HEK293 (cell line): ENCODE measurements at regions not wholly inside any gene's neighbourhood (a gene's known extent, or its start where the extent isn't known, plus 50 kb on each side); places are given as distances from the start of the nearest gene placed in this dataset.
A peak's percentile ranks its signal among the peaks of the same experiment; 100 is the strongest.
"Not testable (repeated sequence)": the region's sequence is repeated elsewhere in the genome, so short reads cannot be mapped to it uniquely, and the experiment has no call there.

Experiments used
- CTCF ChIA-PET: fragments of 350-600 bp; formaldehyde crosslinking; extraction: SDS; loops from one replicate; lab custom pipeline; 2021; ENCODE audit warnings: antibody characterized with exemption; lab: Yijun Ruan, JAX
- POLR2A ChIA-PET: fragments of 300-600 bp; formaldehyde crosslinking; extraction: SDS; loops from one replicate; lab custom pipeline; 2020; ENCODE audit warnings: antibody characterized with exemption, inconsistent platforms; lab: Yijun Ruan, JAX
- H3K27ac ChIP-seq: fragments of 200-500 bp; sonication (Bioruptor generic); 2 replicates; pipeline ENCODE4 v1.5.1; 2014; ENCODE audit warnings: low read depth, low read length, control low read depth, inconsistent platforms; ENCODE audit errors: extremely low read depth
- H3K36me3 ChIP-seq, 2 experiments: fragments of 200-500 bp in 1 of 2; sonication (Bioruptor generic) in 1 of 2; 1 replicate in 1 of 2; 2 replicates in 1 of 2; pipeline ENCODE4 v1.5.1; 2014 to 2017; ENCODE audit warnings: inconsistent platforms in 2 of 2, low read length in 2 of 2; ENCODE audit not compliant: control insufficient read depth in 2 of 2, insufficient read depth in 1 of 2
- H3K4me1 ChIP-seq: fragments of 200-500 bp; sonication (Bioruptor generic); 2 replicates; pipeline ENCODE4 v1.5.1; 2014; ENCODE audit warnings: mild to moderate bottlenecking, low read length, inconsistent platforms; ENCODE audit not compliant: control insufficient read depth, insufficient read depth
- H3K4me3 ChIP-seq: 2 replicates; pipeline ENCODE4 v1.5.1; 2011; ENCODE audit warnings: low read depth, mild to moderate bottlenecking, control low read depth, low read length, moderate library complexity
- H3K9me3 ChIP-seq: fragments of 200-500 bp; sonication (Bioruptor generic); 2 replicates; pipeline ENCODE4 v1.5.1; 2014; ENCODE audit warnings: low read depth, low read length, inconsistent platforms; ENCODE audit not compliant: control insufficient read depth, insufficient read depth
- KLF7 ChIP-seq: fragments of 450-650 bp; formaldehyde crosslinking; IDR thresholded peaks from 2 replicates; pipeline ENCODE4 v1.5.1; 2016; ENCODE audit warnings: missing biosample characterization, missing genetic modification characterization, borderline replicate concordance
- KLF8 ChIP-seq: fragments of 450-650 bp; formaldehyde crosslinking; IDR thresholded peaks from 2 replicates; pipeline ENCODE4 v1.5.1; 2016; ENCODE audit warnings: missing biosample characterization, missing genetic modification characterization
- MEIS1 ChIP-seq: sonication (generic); formaldehyde crosslinking; IDR thresholded peaks from 2 replicates; pipeline ENCODE4 v1.8.1; 2022; ENCODE audit warnings: missing genetic modification reagents, mild to moderate bottlenecking, borderline replicate concordance
- REPIN1 ChIP-seq: fragments of 450-650 bp; formaldehyde crosslinking; IDR thresholded peaks from 2 replicates; pipeline ENCODE4 v1.5.1; 2017; ENCODE audit warnings: missing biosample characterization, missing genetic modification characterization, low read depth
- SCRT2 ChIP-seq: fragments of 450-650 bp; formaldehyde crosslinking; IDR thresholded peaks from 2 replicates; pipeline ENCODE4 v1.5.1; 2016; ENCODE audit warnings: missing biosample characterization, missing genetic modification characterization
- SP2 ChIP-seq: fragments of 450-650 bp; formaldehyde crosslinking; IDR thresholded peaks from 2 replicates; pipeline ENCODE4 v1.5.1; 2016; ENCODE audit warnings: missing biosample characterization, missing genetic modification characterization
- ZNF10 ChIP-seq: fragments of 450-650 bp; formaldehyde crosslinking; IDR thresholded peaks from 2 replicates; pipeline ENCODE4 v1.5.1; 2017; ENCODE audit warnings: missing biosample characterization, missing genetic modification characterization
- ZNF174 ChIP-seq: fragments of 450-650 bp; formaldehyde crosslinking; IDR thresholded peaks from 2 replicates; pipeline ENCODE4 v1.5.0; 2017; ENCODE audit warnings: missing biosample characterization, mild to moderate bottlenecking, missing genetic modification characterization
- ZNF23 ChIP-seq: fragments of 450-650 bp; formaldehyde crosslinking; IDR thresholded peaks from 2 replicates; pipeline ENCODE4 v1.5.1; 2016; ENCODE audit warnings: missing biosample characterization, missing genetic modification characterization, borderline replicate concordance
- ZNF341 ChIP-seq: fragments of 450-650 bp; formaldehyde crosslinking; IDR thresholded peaks from 2 replicates; pipeline ENCODE4; 2016; ENCODE audit warnings: low read depth, missing biosample characterization, missing genetic modification characterization
- ZNF585B ChIP-seq: fragments of 450-650 bp; formaldehyde crosslinking; IDR thresholded peaks from 2 replicates; pipeline ENCODE4 v1.5.1; 2016; ENCODE audit warnings: missing biosample characterization, missing genetic modification characterization
- ZNF610 ChIP-seq: fragments of 450-650 bp; formaldehyde crosslinking; IDR thresholded peaks from 2 replicates; pipeline ENCODE4 v1.5.1; 2016; ENCODE audit warnings: missing biosample characterization, missing genetic modification characterization, borderline replicate concordance
- ZNF621 ChIP-seq: fragments of 450-650 bp; formaldehyde crosslinking; IDR thresholded peaks from 2 replicates; pipeline ENCODE4 v1.5.1; 2017; ENCODE audit warnings: missing biosample characterization, missing genetic modification characterization
- ZNF629 ChIP-seq: fragments of 450-650 bp; formaldehyde crosslinking; IDR thresholded peaks from 2 replicates; pipeline ENCODE4 v1.5.1; 2017; ENCODE audit warnings: missing biosample characterization, missing genetic modification characterization
- ZNF670 ChIP-seq: fragments of 450-650 bp; formaldehyde crosslinking; IDR thresholded peaks from 2 replicates; pipeline ENCODE4 v1.5.1; 2016; ENCODE audit warnings: missing biosample characterization, missing genetic modification characterization, low read depth
- TF ChIP-seq, protein P1 (sequence below): fragments of 450-650 bp; formaldehyde crosslinking; IDR thresholded peaks from 2 replicates; pipeline ENCODE4 v1.5.1; 2016; ENCODE audit warnings: missing biosample characterization, missing genetic modification characterization
- TF ChIP-seq, protein P2 (sequence below): fragments of 450-650 bp; formaldehyde crosslinking; IDR thresholded peaks from 2 replicates; pipeline ENCODE4 v1.5.1; 2016; ENCODE audit warnings: missing biosample characterization, missing genetic modification characterization
- TF ChIP-seq, protein P3 (sequence below): fragments of 450-650 bp; formaldehyde crosslinking; IDR thresholded peaks from 2 replicates; pipeline ENCODE4 v1.5.1; 2016; ENCODE audit warnings: missing biosample characterization, missing genetic modification characterization
- TF ChIP-seq, protein P4 (sequence below): fragments of 450-650 bp; formaldehyde crosslinking; IDR thresholded peaks from 2 replicates; pipeline ENCODE4 v1.5.1; 2016; ENCODE audit warnings: missing biosample characterization, missing genetic modification characterization

DNA sequence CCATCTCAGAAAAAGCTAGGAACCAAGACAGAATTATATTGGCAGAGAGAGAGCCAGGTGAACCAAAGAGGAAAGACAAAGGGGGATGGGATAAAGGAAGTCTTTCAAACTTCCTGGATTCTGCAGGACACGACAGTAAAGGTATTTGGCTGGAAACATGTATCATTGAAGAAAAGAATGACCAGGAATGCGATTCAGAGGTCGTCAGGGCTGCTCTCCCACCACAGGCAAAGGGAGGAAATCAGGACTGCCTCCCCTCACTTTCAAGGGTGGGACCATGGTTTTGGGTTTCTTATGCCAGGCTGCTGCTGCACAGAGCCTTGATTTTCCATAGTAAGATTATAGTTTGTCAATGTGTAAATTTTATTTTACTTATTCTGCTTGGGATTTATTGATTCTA lies 848.8 kb downstream of the BRINP3 start (continued):
- no peak for TF ChIP-seq ZNF670 (tag by site-specific recombination)

DNA sequence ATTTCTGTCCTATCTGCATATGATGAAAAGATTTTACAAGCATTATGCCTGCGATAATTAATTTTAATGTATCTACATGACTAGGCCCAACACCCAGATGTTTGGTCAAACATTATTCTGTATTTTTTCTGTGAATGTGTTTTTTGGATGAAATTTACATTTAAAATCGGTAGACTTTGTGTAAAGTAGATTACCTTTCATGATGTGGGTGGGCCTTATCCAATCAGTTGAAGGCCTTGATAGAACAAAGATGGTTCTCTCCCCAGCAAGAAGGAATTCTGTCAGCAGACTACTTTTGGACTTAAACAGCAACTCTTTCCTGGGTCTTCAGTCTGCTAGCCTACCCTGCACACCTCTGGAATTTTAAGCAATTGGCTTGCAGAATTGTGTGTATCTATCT lies 844.0 kb downstream of the BRINP3 start:
- POLR2A ChIA-PET: no interaction called here

DNA sequence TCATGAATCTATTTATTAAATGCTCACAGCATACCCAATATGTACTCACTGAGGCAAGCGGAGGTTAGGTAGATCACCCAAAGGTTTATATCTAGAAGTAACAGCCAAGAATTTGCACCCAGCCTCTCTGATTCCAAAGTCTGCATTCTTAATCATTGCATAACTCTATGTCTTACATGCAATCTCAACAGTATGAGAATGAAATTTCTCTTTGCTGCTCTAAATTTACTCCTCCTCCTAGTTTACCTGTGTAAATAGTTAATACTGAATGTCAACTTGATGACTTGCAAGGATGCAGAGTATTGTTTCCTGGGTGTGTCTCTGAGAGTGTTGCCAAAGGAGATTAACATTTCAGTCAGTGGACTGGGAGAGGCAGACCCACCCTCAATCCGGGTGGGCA lies 840.6 kb downstream of the BRINP3 start:
- no peak overlapping the region for H3K27ac ChIP-seq
- H3K4me3 ChIP-seq: no peak overlapping the region
- no peak for TF ChIP-seq SCRT2
- TF ChIP-seq ZNF621: no peak
- TF ChIP-seq, protein P1, sequence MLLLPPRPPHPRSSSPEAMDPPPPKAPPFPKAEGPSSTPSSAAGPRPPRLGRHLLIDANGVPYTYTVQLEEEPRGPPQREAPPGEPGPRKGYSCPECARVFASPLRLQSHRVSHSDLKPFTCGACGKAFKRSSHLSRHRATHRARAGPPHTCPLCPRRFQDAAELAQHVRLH (tag by site-specific recombination): no peak
- H3K4me1 ChIP-seq: no peaks in the 10 kb centered on the region
- POLR2A ChIA-PET: no interaction called here
- H3K36me3 ChIP-seq: no peaks in the 10 kb centered on the region
- CTCF ChIA-PET: no interaction called here
- no peaks in the 10 kb centered on the region for H3K9me3 ChIP-seq

More for the DNA sequence above, 844.0 kb downstream of the BRINP3 start:
- Histone ChIP-seq H3K4me1 (no peaks in the 10 kb centered on the region), H3K27ac (no peak overlapping the region), H3K9me3 (no peaks in the 10 kb centered on the region)
- CTCF ChIA-PET: no interaction called here
- TF ChIP-seq ZNF629 (tag by site-specific recombination) (no peak), ZNF10 (tag by site-specific recombination) (peak; percentile 71; the same call in 1 of the 2 replicates)
- TF ChIP-seq, all 188 proteins: peak for 1
- H3K4me3 ChIP-seq: no peak overlapping the region
- no peaks in the 10 kb centered on the region for H3K36me3 ChIP-seq

DNA sequence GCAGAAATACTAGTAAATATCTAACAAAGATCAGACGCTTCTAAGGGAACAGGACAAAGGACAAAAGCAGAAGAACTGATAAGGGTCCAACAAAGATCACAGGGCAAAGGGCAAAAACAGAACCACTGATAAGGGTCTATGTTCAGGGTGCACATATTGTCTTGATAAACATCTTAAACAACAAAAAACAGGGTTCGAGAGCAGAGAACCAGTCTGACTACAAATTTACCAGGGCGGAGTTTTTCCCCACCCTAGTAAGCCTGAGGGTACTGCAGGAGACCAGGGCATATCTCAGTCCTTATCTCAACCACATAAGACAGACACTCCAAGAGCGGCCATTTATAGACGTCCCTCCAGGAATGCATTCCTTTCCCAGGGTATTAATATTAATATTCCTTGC lies 833.5 kb downstream of the BRINP3 start:
- CTCF ChIA-PET, H3K4me3 ChIP-seq, H3K27ac ChIP-seq, H3K36me3 ChIP-seq, H3K9me3 ChIP-seq, POLR2A ChIA-PET, H3K4me1 ChIP-seq: not testable (repeated sequence)

DNA sequence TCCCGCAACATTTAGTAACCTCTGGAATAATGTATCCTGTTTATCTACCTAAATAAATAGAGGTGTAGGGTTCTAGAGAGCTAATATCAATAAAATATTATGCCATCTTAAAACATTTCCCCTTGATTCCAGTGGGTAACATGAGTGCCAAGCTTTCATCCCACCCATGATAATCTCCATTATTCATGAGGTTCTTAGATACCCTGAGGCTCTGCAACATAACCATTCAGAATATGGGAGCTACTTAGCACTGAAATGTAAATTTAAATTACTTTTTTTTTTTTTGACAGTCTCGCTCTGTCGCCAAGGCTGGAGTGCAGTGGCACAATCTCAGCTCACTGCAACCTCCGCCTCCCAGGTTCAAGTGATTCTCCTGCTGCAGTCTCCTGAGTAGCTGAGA lies 832.7 kb downstream of the BRINP3 start:
- ChIA-PET POLR2A (no interaction called here), CTCF (no interaction called here)
- no peak overlapping the region for H3K27ac ChIP-seq
- no peaks in the 10 kb centered on the region for H3K9me3 ChIP-seq
- no peak overlapping the region for H3K4me3 ChIP-seq
- no peak for TF ChIP-seq ZNF23 (tag by site-specific recombination)
- no peaks in the 10 kb centered on the region for H3K4me1 ChIP-seq
- no peaks in the 10 kb centered on the region for H3K36me3 ChIP-seq

DNA sequence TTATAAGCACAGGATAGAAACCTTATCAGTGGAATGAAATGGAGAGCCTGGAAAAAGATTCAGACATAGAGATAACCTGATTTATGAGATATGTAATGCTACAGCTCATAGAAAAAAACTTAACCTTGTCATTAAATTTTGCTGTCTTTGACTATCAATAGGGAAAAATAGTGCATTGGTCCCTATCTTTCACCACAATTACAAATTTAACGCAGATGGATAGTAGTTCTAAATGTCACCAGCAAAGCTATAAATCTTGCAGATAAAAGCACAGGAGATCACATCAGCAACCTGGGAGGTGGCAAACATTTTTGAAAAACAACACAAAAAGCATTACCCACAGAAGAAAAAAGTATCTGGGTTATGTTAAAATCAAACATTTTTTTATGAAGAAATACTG lies 831.6 kb downstream of the BRINP3 start:
- H3K4me3 ChIP-seq: no peak overlapping the region
- CTCF ChIA-PET: interaction anchor here (0.7 kb wide), 1 partner anchor 866 kb away, joined by 3 read pairs; no protein-coding TSS in a partner anchor
- H3K9me3 ChIP-seq: no peaks in the 10 kb centered on the region
- no peaks in the 10 kb centered on the region for H3K4me1 ChIP-seq
- no peak overlapping the region for H3K27ac ChIP-seq
- H3K36me3 ChIP-seq: no peaks in the 10 kb centered on the region
- POLR2A ChIA-PET: no interaction called here
- TF ChIP-seq, protein P1 (tag by site-specific recombination): no peak
- TF ChIP-seq, protein P2, sequence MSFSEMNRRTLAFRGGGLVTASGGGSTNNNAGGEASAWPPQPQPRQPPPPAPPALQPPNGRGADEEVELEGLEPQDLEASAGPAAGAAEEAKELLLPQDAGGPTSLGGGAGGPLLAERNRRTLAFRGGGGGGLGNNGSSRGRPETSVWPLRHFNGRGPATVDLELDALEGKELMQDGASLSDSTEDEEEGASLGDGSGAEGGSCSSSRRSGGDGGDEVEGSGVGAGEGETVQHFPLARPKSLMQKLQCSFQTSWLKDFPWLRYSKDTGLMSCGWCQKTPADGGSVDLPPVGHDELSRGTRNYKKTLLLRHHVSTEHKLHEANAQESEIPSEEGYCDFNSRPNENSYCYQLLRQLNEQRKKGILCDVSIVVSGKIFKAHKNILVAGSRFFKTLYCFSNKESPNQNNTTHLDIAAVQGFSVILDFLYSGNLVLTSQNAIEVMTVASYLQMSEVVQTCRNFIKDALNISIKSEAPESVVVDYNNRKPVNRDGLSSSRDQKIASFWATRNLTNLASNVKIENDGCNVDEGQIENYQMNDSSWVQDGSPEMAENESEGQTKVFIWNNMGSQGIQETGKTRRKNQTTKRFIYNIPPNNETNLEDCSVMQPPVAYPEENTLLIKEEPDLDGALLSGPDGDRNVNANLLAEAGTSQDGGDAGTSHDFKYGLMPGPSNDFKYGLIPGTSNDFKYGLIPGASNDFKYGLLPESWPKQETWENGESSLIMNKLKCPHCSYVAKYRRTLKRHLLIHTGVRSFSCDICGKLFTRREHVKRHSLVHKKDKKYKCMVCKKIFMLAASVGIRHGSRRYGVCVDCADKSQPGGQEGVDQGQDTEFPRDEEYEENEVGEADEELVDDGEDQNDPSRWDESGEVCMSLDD (tag by site-specific recombination): no peak
- no peak for TF ChIP-seq KLF7 (tag by site-specific recombination)
- TF ChIP-seq ZNF174 (tag by site-specific recombination): no peak
- no peak for TF ChIP-seq MEIS1 (CRISPR knock-in tag)
- TF ChIP-seq KLF8 (tag by site-specific recombination): no peak
- TF ChIP-seq SP2: no peak
- TF ChIP-seq ZNF610: no peak
- no peak for TF ChIP-seq REPIN1 (tag by site-specific recombination)
- TF ChIP-seq, protein P3, sequence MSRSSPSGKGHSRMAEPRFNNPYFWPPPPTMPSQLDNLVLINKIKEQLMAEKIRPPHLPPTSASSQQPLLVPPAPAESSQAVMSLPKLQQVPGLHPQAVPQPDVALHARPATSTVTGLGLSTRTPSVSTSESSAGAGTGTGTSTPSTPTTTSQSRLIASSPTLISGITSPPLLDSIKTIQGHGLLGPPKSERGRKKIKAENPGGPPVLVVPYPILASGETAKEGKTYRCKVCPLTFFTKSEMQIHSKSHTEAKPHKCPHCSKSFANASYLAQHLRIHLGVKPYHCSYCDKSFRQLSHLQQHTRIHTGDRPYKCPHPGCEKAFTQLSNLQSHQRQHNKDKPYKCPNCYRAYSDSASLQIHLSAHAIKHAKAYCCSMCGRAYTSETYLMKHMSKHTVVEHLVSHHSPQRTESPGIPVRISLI (tag by site-specific recombination): no peak
- no peak for TF ChIP-seq ZNF341 (tag by site-specific recombination)
- TF ChIP-seq, protein P4, sequence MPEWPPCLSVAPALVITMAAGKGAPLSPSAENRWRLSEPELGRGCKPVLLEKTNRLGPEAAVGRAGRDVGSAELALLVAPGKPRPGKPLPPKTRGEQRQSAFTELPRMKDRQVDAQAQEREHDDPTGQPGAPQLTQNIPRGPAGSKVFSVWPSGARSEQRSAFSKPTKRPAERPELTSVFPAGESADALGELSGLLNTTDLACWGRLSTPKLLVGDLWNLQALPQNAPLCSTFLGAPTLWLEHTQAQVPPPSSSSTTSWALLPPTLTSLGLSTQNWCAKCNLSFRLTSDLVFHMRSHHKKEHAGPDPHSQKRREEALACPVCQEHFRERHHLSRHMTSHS (tag by site-specific recombination): no peak
- no peak for TF ChIP-seq ZNF585B (tag by site-specific recombination)
